ENCODE measurements at regions not wholly inside any gene's neighbourhood (a gene's known extent, or its start where the extent isn't known, plus 50 kb on each side); places are given as distances from the start of the nearest gene placed in this dataset.
"Not testable (repeated sequence)": the region's sequence is repeated elsewhere in the genome, so short reads cannot be mapped to it uniquely, and the experiment has no call there.

DNA sequence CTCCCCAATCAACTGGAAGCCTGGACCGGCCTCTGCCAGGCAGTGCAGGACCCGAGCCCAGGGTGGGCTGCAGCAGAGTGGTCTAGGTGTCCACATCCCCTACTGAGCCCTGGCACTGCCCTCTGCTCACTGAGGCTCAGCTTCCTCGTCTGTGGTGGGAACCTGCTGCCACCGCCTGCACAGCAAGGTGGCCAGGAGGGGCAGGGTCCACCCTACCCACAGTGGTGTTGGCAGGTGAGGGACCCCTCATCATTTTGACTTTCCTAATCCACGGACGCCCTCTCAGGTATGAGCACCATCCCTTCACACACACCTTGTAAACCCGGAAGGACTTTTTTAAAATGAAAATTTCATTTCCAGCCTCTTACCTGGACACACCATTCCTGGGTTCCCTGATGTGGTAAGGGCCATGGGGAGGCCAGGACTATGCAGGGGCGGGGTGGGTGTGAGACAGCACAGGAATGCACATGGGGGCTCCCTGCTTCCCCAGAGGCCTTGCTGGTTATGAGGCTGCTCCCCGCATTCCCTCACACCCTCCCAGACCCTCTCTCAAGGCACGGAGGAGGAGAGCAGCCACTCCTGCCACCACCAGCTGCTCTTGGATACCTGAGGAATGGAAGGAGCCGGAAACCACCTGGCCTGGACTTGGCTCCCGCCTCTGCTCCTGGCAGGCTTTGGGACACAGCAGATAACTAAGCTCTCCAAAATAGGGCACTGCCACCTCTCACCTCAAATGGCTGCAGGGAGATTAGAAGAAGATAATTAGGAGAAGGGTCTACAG lies 185.9 kb upstream of the TPM1 start:
- no peak for DNase-seq (ENCODE audit: low read depth in 2 of 2)

DNA sequence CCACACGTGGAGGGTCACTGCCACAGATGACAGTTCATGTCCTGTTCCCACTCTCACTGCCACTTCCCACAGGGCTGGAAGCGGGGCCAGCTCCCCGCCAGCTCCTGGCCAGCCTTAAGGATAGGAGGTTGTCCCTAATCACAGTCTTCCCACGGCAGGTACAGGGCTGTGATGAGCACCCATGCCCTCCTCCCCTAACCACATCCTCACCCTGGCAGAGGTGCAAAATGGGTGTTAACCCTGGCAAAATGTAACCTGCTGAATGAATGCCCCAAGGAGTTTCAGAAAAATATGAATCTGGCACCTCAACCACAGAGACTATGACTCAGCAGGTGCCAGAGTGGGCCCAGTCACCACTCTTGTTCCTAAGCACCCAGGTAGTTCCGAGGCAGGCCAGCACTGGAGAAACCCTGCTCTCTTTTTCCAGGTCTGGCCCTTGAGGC lies 185.1 kb upstream of the TPM1 start:
- peak in 1 of 2 donors; percentile 0 for DNase-seq (ENCODE audit: low read depth in 2 of 2)

DNA sequence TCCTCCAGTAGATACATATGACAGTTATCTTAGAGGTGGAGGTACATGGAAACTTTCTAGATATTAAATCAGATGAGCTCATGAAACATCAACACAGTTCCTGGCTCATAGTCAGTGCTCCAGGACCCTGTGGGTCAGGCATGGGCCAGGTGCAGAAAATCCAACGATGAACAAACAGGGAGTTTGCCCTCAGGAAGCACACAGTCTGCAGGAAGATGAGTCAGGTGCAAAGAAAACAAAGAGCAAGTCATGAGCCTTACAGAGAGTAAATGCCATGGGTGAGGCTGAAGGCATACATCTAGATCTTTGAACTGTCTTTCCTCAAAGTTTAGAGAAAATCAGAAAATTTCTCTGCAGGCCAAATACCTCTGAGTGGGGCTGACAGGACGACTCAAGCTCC lies 184.2 kb upstream of the TPM1 start:
- no peak for DNase-seq (ENCODE audit: low read depth in 2 of 2)

DNA sequence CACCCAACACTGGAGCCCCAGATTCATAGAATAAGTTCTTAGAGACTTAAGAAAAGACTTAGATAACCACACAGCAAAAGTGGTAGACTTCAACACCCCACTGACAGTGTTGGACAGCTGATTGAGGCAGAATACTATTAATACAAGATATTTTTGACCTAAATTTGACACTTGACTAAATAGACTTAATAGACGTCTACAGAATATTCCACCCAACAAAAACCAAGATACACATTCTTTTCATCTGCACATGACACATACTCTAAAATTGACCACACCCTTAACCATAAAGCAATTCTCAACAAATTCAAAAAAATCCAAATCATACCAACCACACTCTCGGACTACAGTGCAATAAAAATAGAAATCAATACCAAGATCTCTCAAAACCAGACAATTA lies 179.8 kb upstream of the TPM1 start:
- DNase-seq (ENCODE audit: low read depth in 2 of 2): no peak

DNA sequence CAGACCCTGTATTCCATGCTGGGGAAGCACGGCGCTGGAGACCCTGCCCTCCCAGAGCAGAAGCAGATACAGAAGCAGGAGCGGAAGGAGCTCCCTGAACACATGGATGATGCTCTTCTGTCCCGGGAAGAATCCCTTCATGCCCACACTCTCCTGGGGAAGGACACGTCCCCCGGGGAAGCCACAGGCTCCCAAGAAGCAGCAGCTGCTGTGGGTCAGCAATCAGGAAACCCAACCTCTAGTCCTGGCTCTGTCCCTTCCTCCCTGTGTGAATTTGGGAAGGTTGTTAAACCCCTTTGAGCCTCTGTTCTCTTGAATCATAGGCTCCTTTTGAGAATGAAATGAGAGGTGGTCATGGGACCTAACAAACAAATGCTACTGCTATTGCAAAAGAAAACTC lies 176.2 kb upstream of the TPM1 start:
- no peak for DNase-seq (ENCODE audit: low read depth in 2 of 2)

DNA sequence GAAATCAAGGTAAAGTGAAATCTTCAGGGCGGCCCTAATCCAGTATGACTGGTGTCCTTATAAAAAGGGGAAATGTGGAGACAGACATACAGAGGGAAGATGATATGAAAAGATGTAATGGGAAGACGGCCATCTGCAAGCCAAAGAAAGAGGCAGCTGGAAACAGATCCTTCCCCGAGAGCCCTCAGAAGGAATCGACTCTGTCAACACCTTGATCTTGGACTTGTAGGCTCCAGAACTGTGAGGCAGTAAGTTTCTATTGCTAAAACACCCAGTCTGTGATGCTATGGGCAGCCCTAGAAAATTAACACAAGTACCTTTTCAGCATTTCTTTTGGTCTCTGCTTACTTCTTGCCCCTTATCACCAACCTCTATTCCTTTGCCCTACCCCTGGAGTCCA lies 174.7 kb upstream of the TPM1 start:
- no peak for DNase-seq (ENCODE audit: low read depth in 2 of 2)

DNA sequence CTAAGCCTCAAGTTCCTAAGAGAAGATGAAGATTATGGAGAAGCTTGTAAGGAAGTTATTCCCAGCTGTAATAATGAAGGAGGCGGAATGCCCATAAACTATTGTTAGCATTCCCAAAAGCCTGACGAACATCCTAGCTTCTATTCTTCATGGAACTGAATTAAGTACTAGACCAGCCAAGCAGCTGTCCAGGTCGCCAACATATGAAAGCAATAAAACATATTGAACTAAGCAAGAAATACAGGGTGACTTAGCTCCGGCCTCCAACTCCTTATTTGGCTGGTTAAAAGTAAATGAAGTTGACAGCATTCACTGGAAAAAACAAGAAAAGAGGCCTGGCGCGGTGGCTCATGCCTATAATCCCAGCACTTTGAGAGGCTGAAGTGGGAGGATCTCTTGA lies 174.0 kb upstream of the TPM1 start:
- DNase-seq (ENCODE audit: low read depth in 2 of 2): no peak

DNA sequence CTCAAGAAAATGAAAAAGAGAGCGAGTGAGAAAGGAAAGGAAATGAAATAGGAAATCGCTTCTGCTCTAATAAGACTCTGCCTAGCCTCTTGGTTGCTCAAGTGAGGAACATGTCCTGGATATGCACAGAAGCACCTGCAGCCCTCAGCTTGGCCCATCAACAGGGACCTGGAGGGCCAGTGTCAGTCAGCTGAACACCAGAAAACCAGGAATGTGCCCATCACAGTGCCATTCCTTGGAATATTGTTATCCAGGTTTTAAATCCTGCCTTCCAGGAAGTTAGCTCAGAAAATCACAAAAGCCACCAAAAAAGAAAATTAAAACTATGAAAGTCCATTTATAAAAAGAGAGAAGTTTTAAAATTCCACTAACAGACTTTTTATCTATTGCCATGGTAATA lies 173.4 kb upstream of the TPM1 start:
- no peak for DNase-seq (ENCODE audit: low read depth in 2 of 2)

DNA sequence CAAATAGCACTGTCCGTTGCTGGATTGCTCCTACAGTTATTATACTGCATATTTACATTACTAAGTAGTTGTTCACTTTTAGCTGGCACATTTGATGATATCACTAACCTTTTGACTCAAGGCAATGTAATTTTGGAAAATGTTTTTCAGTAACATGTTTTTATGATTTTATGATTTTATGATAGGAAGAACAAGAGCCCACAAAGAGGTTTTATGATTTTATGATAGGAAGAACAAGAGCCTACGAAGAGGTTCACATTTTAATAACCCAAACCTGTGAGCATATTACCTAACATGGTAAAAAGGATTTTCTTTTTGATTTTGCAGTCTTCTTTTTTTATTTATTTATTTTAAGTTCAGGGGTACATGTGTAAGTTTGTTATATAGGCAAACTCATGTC lies 172.3 kb upstream of the TPM1 start:
- no peak for DNase-seq (ENCODE audit: low read depth in 2 of 2)

DNA sequence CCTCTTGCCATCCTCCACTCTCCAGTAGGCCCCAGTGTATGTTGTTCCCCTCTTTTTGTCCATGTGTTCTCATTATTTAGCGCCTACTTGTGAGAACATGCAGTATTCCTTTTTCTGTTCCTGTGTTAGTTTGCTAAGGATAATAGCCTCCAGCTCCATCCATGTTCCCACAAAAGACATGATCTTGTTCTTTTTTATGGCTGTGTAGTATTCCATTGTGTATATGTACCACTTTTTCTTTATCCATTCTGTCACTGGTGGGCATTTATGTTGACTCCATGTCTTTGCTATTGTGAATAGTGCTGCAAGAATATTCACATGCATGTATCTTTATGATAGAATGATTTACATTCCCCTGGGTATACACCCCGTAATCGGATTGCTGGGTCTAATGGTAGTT lies 171.8 kb upstream of the TPM1 start:
- not testable (repeated sequence) for DNase-seq (ENCODE audit: low read depth in 2 of 2)

DNA sequence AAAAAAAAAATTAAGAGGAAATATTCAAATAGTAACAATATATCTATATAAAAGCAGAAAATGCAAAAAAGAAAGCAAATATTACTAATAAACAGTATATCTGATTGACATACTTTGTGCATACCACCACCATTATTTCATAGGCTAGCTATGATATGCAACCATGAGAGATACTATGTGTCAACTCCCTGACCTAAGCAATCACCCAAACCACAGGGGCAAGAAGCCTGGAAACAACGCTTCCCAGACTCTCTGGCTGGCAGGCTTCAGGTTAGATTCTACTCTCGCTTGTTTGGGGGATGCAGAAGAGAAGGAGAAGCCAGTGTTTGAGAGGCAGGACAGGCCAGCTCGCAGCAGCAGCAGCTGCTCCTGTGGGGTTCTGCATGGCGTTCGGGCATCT lies 169.3 kb upstream of the TPM1 start:
- no peak for DNase-seq (ENCODE audit: low read depth in 2 of 2)

DNA sequence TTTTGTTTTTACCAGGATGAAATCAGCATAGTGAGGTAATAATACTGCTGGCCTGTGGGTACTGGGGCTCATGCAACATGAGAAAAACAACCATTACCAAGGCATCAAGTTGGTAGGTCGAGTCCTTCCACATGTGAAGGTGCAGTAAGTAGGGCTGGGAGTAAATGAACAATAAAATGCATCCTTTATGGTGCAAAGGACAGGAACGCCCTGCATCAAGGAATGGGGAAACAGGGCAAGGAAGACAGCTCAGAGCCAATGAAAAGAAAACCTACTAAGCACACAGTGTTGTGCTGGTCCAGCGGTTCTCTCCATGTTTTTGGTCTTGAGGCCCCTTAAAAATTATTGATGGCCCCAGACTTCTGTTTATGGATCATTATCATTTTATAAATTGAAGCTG lies 168.5 kb upstream of the TPM1 start:
- DNase-seq (ENCODE audit: low read depth in 2 of 2): no peak

DNA sequence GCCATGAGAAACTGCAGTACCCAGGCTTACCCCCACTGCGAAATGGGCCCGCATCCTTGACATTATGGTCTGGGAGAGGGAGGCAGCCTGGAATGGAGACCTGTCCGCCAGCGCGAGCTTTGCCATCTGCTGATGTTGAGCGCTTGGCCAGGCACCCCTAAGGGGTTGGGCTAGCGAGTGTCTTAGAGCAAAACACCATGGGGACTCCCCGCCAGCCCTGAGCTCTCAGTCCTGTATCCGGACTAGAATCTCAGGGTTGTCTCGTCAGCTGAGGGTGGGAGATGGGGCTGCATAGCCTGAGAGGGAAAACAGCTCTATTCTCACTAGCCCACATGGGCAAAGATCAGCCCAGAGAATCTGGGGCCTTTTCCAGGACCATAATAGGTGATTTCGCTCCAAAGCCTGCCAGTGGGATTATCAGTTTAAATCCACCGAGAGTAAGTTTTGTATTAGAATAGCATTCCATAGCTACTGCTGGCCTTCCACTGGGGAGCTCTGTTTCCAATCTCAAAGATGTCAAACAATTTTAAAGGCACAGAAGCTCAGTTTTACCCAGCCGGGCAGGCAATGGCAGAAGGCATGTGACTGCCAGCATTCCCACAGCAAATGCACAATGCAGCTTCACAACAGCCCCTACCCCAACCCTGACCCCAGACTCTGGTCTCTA lies 167.5 kb upstream of the TPM1 start:
- DNase-seq (ENCODE audit: low read depth in 2 of 2): no peak

DNA sequence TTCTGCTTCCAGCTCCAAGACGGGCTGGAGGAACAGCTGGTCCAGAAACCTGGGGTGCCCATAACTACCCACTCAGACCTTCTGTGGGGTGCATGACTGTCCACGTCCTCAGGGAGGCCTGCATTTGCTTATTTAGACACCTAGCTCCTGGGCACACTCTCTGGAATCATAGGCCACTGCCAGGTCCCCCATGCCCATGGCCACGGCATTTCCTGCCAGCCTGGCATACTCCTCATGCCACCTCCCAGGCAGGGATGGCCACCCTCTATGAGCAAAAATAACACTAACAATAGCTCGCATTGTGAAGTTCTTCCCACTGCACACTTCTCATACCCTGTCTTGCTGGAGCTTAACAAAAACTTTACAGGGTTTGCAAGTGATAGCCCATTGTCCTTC lies 166.9 kb upstream of the TPM1 start:
- DNase-seq (ENCODE audit: low read depth in 2 of 2): no peak

DNA sequence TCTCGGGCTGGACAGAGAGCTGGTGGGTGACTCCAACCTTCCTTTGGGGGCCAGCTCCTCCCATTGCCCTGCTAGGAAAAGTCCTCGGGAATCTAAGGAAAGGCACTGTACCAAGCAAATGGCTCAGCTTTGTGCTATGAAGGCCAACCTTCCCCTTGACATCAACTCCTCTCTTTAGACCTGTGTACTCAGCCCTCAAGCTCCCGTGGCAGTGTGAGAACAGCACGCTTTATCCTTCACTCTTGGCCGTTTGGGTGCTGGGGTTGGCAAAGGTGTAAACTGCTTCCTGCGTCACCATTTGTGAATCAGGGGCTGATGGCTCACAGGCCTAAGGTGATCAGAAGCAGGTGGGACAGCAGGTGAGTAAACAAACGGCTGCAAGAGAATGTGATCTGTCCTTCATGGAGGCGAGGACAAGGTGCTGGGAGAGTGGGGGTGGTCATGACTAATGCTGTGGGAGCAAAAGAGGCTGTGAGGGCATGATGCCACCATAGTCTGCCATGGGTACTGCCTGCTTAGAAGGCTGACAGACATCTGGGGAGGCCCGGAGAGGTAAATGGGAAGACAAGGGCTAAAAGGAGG lies 165.2 kb upstream of the TPM1 start:
- DNase-seq (ENCODE audit: low read depth in 2 of 2): no peak

DNA sequence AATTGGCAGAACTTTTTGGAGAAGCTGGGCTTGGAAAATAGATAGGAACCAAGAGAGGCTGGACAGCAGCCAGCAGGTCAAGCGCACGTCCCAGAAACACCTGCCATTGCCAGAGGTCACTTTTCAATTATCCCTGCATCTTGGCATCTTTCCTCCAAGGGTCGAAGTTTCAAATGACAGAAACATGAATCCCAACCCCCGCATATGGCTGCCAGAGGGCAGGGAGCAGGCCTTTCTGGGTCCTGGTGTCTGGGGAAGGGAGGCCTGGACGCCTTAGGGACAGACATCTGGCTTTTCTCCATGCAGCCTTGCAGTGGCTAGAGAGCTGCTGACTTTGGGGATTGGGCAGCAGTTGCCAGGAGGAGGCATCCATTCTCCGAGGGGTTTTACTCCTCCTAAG lies 164.5 kb upstream of the TPM1 start:
- DNase-seq (ENCODE audit: low read depth in 2 of 2): no peak

DNA sequence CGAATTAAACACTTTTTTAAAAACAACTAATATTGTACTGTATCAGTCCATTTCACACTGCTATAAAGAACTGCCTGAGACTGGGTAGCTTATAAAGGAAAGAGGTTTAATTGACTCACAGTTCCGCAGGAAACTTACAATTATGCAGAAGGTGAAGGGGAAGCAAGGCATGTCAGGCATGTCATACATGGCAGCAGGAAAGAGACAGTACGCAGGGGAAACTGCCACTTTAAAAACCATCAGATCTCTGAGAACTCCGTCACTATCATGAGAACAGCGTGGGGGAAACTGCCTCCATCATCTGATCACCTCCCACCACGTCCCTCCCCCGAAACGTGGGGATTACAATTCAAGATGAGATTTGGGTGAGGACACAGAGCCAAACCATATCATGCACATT lies 162.8 kb upstream of the TPM1 start:
- DNase-seq (ENCODE audit: low read depth in 2 of 2): no peak

DNA sequence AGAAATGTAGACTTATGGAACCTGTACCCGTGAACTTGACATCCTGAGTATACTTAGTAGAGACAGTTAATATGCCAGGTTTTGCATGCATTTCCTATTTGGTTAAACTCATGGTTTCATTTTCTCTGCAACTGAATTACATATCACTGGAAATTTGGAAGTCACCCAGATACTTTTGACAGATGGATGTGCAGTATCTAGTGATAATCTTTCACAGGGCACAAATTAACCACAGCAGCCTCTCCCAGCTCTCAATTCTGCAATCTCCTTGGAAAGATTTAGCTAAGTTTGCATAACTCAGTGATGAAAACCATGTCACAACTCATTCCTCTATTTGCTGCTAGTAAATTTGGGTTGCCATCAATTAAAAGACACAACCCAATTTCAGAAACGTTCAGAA lies 162.3 kb upstream of the TPM1 start:
- no peak for DNase-seq (ENCODE audit: low read depth in 2 of 2)

DNA sequence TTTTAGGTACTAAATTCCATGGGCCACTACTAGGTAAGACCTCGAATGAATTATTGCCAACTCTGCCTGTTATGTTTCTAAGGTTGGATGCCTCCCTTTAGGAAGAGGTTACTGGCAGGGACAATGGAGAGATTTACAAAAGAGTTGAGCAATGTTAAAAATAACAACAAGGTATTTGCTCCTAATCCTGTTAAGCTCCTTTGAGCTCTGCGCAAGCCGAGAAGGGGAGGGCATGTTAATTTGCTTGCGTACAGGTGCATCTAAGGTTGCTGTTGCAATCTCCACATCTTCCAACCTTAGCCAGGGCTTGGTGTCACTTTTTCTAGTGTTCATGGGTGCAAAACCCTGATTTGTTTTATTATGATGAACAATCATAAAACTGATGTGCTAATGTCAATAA lies 161.5 kb upstream of the TPM1 start:
- no peak for DNase-seq (ENCODE audit: low read depth in 2 of 2)

DNA sequence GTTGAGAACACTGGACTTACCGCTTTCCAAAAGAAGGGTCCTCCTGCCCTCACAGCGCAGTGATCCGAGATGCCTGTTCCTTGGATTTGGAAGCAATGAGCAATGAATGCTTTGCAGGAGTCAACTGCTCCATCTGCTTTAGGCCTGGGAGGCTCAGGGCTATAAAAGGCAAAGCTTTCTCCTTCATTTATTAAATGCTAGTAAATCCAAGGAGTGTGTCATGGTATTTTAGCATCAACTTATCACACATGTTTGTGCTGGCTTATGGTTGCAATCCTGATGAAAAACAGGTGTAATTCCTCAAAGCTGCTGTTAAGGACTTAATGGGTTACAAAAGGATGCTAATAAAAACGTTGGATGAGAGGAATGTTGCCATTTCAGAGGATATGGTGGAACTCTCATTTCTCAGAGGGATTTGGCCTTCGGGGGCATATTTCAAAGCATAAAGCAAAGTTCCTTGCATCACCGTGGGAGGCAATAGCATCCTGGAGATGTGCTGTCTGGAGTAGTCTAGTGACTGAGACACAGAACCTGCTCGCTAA lies 158.5 kb upstream of the TPM1 start:
- DNase-seq (ENCODE audit: low read depth in 2 of 2): no peak

DNA sequence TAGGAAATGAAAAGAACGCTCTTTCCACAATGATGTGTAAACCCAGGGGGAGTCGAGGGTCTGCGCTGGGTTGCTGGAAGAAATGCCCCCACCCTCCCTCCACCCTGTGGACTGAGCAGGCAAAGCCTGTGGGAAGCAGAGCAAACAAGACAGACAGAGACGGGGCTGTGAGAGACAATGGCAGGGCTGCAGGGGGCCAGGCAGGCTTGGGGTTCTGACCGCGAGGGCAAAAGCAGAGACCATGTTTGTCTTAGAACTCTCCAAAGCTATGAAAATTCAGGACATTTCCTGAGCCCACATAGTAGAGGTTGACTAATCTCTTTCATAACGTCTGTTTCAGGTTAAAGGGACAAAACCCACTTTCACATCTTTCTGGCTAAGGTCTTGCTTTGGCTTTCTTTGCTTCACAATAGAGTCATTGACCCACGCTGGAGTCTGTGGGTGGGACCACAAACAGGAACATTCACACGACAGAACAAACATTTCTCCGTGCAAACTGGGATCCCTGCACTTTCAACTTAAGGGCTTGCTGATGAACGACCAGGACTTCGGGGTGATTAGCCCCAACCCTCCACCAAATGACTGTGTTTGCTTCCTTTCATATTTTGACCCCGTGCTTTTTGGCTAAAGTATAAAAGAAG lies 156.0 kb upstream of the TPM1 start:
- DNase-seq (ENCODE audit: low read depth in 2 of 2): no peak

DNA sequence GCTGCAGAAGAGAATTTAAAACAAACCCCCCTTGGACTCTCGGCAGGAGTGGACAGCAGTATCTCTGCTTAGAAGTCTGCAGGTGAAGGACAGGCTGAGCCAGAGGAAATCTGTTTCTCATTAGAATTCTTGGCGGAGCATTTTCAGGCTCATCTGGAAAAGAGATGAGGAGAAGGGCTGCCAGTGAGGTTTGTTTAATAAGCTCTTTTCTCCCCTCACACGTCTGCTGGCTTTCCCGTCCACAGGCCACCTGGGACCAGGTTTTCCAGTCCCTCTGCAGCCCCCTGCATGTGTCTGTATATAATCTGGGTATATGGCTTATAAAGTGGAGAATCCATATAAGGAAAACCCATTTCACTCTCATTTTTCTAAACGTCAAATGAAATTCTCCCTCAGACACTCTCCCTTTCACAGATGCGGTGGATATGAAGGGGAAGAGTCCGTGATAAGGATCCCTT lies 155.4 kb upstream of the TPM1 start:
- DNase-seq (ENCODE audit: low read depth in 2 of 2): no peak

All from stimulated activated CD4-positive, alpha-beta T cell treated with anti-CD3 and anti-CD28 coated beads, Interleukin-4, amount 100 ng/mL, for 48 hours (primary cell).